H9 (cell line): ENCODE measurements at regions not wholly inside any gene's neighbourhood (a gene's known extent, or its start where the extent isn't known, plus 50 kb on each side); places are given as distances from the start of the nearest gene placed in this dataset.

Experiments used
- DNase-seq: peaks from one replicate; pipeline ENCODE4 v3.0.0-alpha.2; 2017
- H2AFZ ChIP-seq: one replicate; pipeline ENCODE4 v1.6.1; 2013; ENCODE audit warnings: mild to moderate bottlenecking, low read length, control low read depth, moderate library complexity
- H2AK5ac ChIP-seq: 2 replicates; pipeline ENCODE4 v1.6.1; 2013; ENCODE audit warnings: low read length, control low read depth, mixed read lengths; ENCODE audit not compliant: insufficient read length
- H2BK120ac ChIP-seq: one replicate; pipeline ENCODE4 v1.6.1; 2013; ENCODE audit warnings: low read depth, mild to moderate bottlenecking, low read length, control low read depth, inconsistent platforms; ENCODE audit not compliant: poor library complexity, severe bottlenecking
- H2BK12ac ChIP-seq: 2 replicates; pipeline ENCODE4 v1.6.1; 2013; ENCODE audit warnings: low read length, control low read depth, mixed read lengths, low read depth; ENCODE audit not compliant: insufficient read length
- H2BK15ac ChIP-seq: 2 replicates; pipeline ENCODE4 v1.6.1; 2013; ENCODE audit warnings: low read depth, low read length, control low read depth
- H2BK20ac ChIP-seq: one replicate; pipeline ENCODE4 v1.6.1; 2013; ENCODE audit warnings: low read depth, mild to moderate bottlenecking, low read length, control low read depth, inconsistent platforms; ENCODE audit not compliant: poor library complexity, severe bottlenecking
- H2BK5ac ChIP-seq: 2 replicates; pipeline ENCODE4 v1.6.1; 2013; ENCODE audit warnings: low read length, control low read depth, mixed read lengths; ENCODE audit not compliant: insufficient read length
- H3K14ac ChIP-seq: 2 replicates; pipeline ENCODE4 v1.6.1; 2013; ENCODE audit warnings: low read length, control low read depth; ENCODE audit not compliant: insufficient read depth
- H3K18ac ChIP-seq: 2 replicates; pipeline ENCODE4 v1.6.1; 2013; ENCODE audit warnings: low read depth, mild to moderate bottlenecking, mixed read lengths, low read length, control low read depth; ENCODE audit not compliant: insufficient read length
- H3K23ac ChIP-seq: 2 replicates; pipeline ENCODE4 v1.6.1; 2013; ENCODE audit warnings: low read length, control low read depth, mixed read lengths, low read depth; ENCODE audit not compliant: insufficient read length
- H3K23me2 ChIP-seq: 2 replicates; pipeline ENCODE4 v1.6.1; 2013; ENCODE audit warnings: low read depth, mild to moderate bottlenecking, mixed read lengths, low read length, control low read depth; ENCODE audit not compliant: insufficient read length, poor library complexity, severe bottlenecking
- H3K27ac ChIP-seq: 2 replicates; pipeline ENCODE4 v1.5.1; 2013; ENCODE audit warnings: low read length, control low read depth, mixed read lengths, low read depth; ENCODE audit not compliant: insufficient read length
- H3K27me3 ChIP-seq: 2 replicates; pipeline ENCODE4 v1.6.1; 2013; ENCODE audit warnings: low read length, control low read depth, inconsistent platforms; ENCODE audit not compliant: insufficient read depth
- H3K4ac ChIP-seq: 2 replicates; pipeline ENCODE4 v1.6.1; 2013; ENCODE audit warnings: low read depth, mild to moderate bottlenecking, control low read depth, inconsistent platforms, low read length, moderate library complexity
- H3K4me1 ChIP-seq: 2 replicates; pipeline ENCODE4 v1.6.1; 2013; ENCODE audit warnings: low read length, control low read depth, inconsistent platforms; ENCODE audit not compliant: insufficient read depth
- H3K4me2 ChIP-seq: 2 replicates; pipeline ENCODE4 v1.6.1; 2013; ENCODE audit warnings: low read length, control low read depth, mixed read lengths; ENCODE audit not compliant: insufficient read length, insufficient read depth
- H3K56ac ChIP-seq: 2 replicates; pipeline ENCODE4 v1.6.1; 2013; ENCODE audit warnings: low read depth, mild to moderate bottlenecking, mixed read lengths, low read length, control low read depth; ENCODE audit not compliant: insufficient read length
- H3K79me1 ChIP-seq: 2 replicates; pipeline ENCODE4 v1.6.1; 2013; ENCODE audit warnings: low read depth, mild to moderate bottlenecking, moderate library complexity, low read length, control low read depth, inconsistent platforms; ENCODE audit not compliant: insufficient read depth, poor library complexity, severe bottlenecking
- H3K79me2 ChIP-seq: 2 replicates; pipeline ENCODE4 v1.6.1; 2013; ENCODE audit warnings: low read length, control low read depth, inconsistent platforms; ENCODE audit not compliant: insufficient read depth
- H3K9ac ChIP-seq: 2 replicates; pipeline ENCODE4 v1.6.1; 2013; ENCODE audit warnings: low read length, control low read depth, mixed read lengths; ENCODE audit not compliant: insufficient read length; ENCODE audit errors: extremely low read depth
- H3K9me3 ChIP-seq: one replicate; pipeline ENCODE4 v1.6.1; 2013; ENCODE audit warnings: low read depth, low read length, inconsistent platforms; ENCODE audit not compliant: control insufficient read depth
- H3T11ph ChIP-seq: one replicate; pipeline ENCODE4 v1.6.1; 2013; ENCODE audit warnings: mild to moderate bottlenecking, low read length, control low read depth, inconsistent platforms
- H4K20me1 ChIP-seq: one replicate; pipeline ENCODE4 v1.6.1; 2013; ENCODE audit not compliant: control insufficient read depth, insufficient read length, insufficient read depth
- H4K5ac ChIP-seq: 2 replicates; pipeline ENCODE4 v1.6.1; 2013; ENCODE audit warnings: low read depth, mild to moderate bottlenecking, mixed read lengths, low read length, control low read depth; ENCODE audit not compliant: insufficient read length
- H4K8ac ChIP-seq: replicated peaks from 2 replicates; pipeline ENCODE4 v1.6.1; 2013; ENCODE audit warnings: low read length, control low read depth, mixed read lengths, low read depth; ENCODE audit not compliant: insufficient read length
- H4K91ac ChIP-seq: 2 replicates; pipeline ENCODE4 v1.6.1; 2013; ENCODE audit warnings: low read depth, mild to moderate bottlenecking, moderate library complexity, mixed read lengths, low read length, control low read depth; ENCODE audit not compliant: insufficient read length
- H3K27ac Mint-ChIP-seq, 3 experiments: 2 replicates in 2 of 3; 3 replicates in 1 of 3; pipeline ENCODE4 v1.8.0; 2020 to 2021; ENCODE audit warnings: mixed read lengths in 3 of 3, mild to moderate bottlenecking in 1 of 3, moderate library complexity in 1 of 3
- H3K27me3 Mint-ChIP-seq: 2 replicates; pipeline ENCODE4 v1.8.0; 2021; ENCODE audit warnings: low read depth, mild to moderate bottlenecking, moderate library complexity, mixed read lengths
- H3K36me3 Mint-ChIP-seq, 3 experiments: 2 replicates in 2 of 3; 3 replicates in 1 of 3; pipeline ENCODE4 v1.8.0; 2020 to 2021; ENCODE audit warnings: low read depth in 3 of 3, mixed read lengths in 3 of 3; ENCODE audit not compliant: insufficient read depth in 1 of 3
- H3K4me1 Mint-ChIP-seq, 2 experiments: 2 replicates each; pipeline ENCODE4 v1.8.0; 2020; ENCODE audit warnings: mixed read lengths in 2 of 2
- H3K4me3 Mint-ChIP-seq, 2 experiments: 2 replicates in 1 of 2; 3 replicates in 1 of 2; pipeline ENCODE4 v1.8.0; 2020 to 2021; ENCODE audit warnings: mild to moderate bottlenecking in 2 of 2, mixed read lengths in 2 of 2, moderate library complexity in 1 of 2
- H3K9me3 Mint-ChIP-seq, 2 experiments: 2 replicates in 1 of 2; 3 replicates in 1 of 2; pipeline ENCODE4 v1.8.0; 2020; ENCODE audit warnings: mild to moderate bottlenecking in 2 of 2, mixed read lengths in 2 of 2, moderate library complexity in 1 of 2
- WGBS: extraction: QIAGEN DNeasy Blood & Tissue Kit; methylation state at CpG from one replicate; pipeline ENCODE4 v1.1.7; 2013; ENCODE audit warnings: missing lambda C conversion rate, low lambda C conversion rate, mixed read lengths; ENCODE audit not compliant: insufficient read length; ENCODE audit errors: extremely low coverage; 5-methylcytosine and 5-hydroxymethylcytosine counted together
- TF ChIP-seq, protein P1 (sequence below): fragments of 200-600 bp; sonication (generic); conservative IDR thresholded peaks from 3 replicates; pipeline ENCODE4 v1.8.0; 2021; ENCODE audit warnings: antibody characterized with exemption, mild to moderate bottlenecking

DNA sequence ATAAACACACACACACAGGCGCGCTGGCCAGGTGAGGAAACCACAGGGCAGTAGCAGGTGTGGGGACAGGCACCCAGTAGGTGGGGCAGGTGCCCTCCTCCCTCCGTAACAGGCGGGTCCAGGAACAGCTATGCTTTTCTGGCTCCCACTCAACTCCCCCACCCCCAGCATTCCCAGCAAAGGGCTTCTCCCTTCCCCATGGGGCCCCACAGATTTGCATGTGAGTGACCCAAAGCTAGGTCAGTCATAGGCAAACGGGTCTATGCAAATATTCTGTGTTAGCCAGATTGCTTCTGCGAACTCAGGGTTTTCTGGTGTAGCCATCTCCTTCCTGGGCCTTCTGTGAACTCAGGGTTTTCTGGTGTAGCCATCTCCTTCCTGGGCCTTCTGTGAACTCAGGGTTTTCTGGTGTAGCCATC, 114.2 kb downstream of the SIK1 start:
- peak; percentile 56 for DNase-seq
- H3K4me2 ChIP-seq: peak overlapping the region; percentile 13

More for the DNA sequence above, 114.2 kb downstream of the SIK1 start:
- no peaks in the 10 kb centered on the region for H3K27me3 ChIP-seq
- no peaks in the 10 kb centered on the region for H3K23me2 ChIP-seq
- H3K23ac ChIP-seq: no peak overlapping the region
- H3K9ac ChIP-seq: no peak overlapping the region
- H2BK120ac ChIP-seq: no peak overlapping the region
- no peak overlapping the region for H3K56ac ChIP-seq
- no peak overlapping the region for H3K27ac ChIP-seq
- H3K4me1 Mint-ChIP-seq: peaks cover 33 to 39% of the 10 kb centered on the region in 2 experiments
- H2AK5ac ChIP-seq: no peak overlapping the region
- peaks cover 7% of the 10 kb centered on the region for H3K27me3 Mint-ChIP-seq
- H3K79me1 ChIP-seq: no peaks in the 10 kb centered on the region
- no peak overlapping the region for H2BK12ac ChIP-seq
- no peak overlapping the region for H4K91ac ChIP-seq
- H3K36me3 Mint-ChIP-seq: peaks cover 2 to 5% (median 4%) of the 10 kb centered on the region in 3 experiments; a peak in 4 of 7 replicates
- no peak overlapping the region for H4K5ac ChIP-seq
- H2AFZ ChIP-seq: no peak overlapping the region
- H3K27ac Mint-ChIP-seq: peak overlapping the region; percentile 28 to 67 (median 44); a peak in 3 of 7 replicates
- H4K8ac ChIP-seq: no peak overlapping the region
- peaks cover 7% of the 10 kb centered on the region; the same call in 1 of the 2 replicates for H3K4me1 ChIP-seq
- no peak overlapping the region for H3K18ac ChIP-seq
- no peak overlapping the region for H3T11ph ChIP-seq
- TF ChIP-seq, protein P1, sequence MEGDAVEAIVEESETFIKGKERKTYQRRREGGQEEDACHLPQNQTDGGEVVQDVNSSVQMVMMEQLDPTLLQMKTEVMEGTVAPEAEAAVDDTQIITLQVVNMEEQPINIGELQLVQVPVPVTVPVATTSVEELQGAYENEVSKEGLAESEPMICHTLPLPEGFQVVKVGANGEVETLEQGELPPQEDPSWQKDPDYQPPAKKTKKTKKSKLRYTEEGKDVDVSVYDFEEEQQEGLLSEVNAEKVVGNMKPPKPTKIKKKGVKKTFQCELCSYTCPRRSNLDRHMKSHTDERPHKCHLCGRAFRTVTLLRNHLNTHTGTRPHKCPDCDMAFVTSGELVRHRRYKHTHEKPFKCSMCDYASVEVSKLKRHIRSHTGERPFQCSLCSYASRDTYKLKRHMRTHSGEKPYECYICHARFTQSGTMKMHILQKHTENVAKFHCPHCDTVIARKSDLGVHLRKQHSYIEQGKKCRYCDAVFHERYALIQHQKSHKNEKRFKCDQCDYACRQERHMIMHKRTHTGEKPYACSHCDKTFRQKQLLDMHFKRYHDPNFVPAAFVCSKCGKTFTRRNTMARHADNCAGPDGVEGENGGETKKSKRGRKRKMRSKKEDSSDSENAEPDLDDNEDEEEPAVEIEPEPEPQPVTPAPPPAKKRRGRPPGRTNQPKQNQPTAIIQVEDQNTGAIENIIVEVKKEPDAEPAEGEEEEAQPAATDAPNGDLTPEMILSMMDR: peak; percentile 13; the same call in 1 of the 3 replicates
- WGBS: no CpG with 5 or more reads among the region's 6 CpGs
- H3K4me3 Mint-ChIP-seq: no peak overlapping the region; a peak in 1 of 5 replicates
- no peak overlapping the region for H2BK20ac ChIP-seq
- no peaks in the 10 kb centered on the region for H3K79me2 ChIP-seq
- peaks cover 9% of the 10 kb centered on the region in 2 experiments for H3K9me3 Mint-ChIP-seq
- no peak overlapping the region for H3K4ac ChIP-seq
- H2BK5ac ChIP-seq: no peak overlapping the region
- no peak overlapping the region for H2BK15ac ChIP-seq
- H3K14ac ChIP-seq: no peak overlapping the region
- H4K20me1 ChIP-seq: no peaks in the 10 kb centered on the region
- H3K9me3 ChIP-seq: no peaks in the 10 kb centered on the region
